Upper lobe of left lung (tissue), 4 donors: ENCODE measurements at regions not wholly inside any gene's neighbourhood (a gene's known extent, or its start where the extent isn't known, plus 50 kb on each side); places are given as distances from the start of the nearest gene placed in this dataset.
"Not testable (repeated sequence)": the region's sequence is repeated elsewhere in the genome, so short reads cannot be mapped to it uniquely, and the experiment has no call there.

Source experiments
- EP300 ChIP-seq, 4 donors: sonication (generic); formaldehyde crosslinking; IDR thresholded peaks; one replicate each; pipeline ENCODE4 v1.5.1; 2017; ENCODE audit warnings: antibody characterized with exemption in 4 of 4, control low read depth in 2 of 4
- POLR2AphosphoS5 ChIP-seq, 2 donors: sonication (generic); formaldehyde crosslinking; IDR thresholded peaks; one replicate each; pipeline ENCODE4 v1.5.1; 2017; ENCODE audit warnings: antibody characterized with exemption in 2 of 2
- TF ChIP-seq, protein P1 (sequence below), 6 experiments: fragments of 450-650 bp in 4 of 6; fragments of 200-600 bp in 2 of 6; sonication (generic) in 2 of 6; IDR thresholded peaks; one replicate each; pipeline ENCODE4 v1.5.1; 2016 to 2019; ENCODE audit warnings: antibody characterized with exemption in 6 of 6

DNA sequence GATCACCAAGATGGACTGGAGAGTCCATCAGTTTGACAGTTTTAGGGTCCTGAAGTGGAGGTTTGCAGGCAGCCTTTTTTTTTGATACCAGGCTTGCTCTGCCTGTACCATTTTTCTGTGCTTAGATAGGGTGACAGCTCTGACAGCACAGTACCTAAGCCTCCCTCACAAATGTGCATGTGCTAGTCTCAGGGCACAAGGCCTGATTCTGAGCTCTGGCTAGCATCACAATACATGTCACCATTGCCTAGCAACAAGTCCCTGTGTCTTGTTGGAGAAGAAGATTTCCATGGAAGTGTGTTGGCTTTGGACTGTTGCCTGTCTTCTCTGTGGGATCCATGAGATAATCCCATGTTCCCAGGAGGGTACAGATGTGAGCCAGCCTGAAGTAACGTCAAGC is 191.1 kb downstream of the TSPY10 start:
- TF ChIP-seq, protein P1, sequence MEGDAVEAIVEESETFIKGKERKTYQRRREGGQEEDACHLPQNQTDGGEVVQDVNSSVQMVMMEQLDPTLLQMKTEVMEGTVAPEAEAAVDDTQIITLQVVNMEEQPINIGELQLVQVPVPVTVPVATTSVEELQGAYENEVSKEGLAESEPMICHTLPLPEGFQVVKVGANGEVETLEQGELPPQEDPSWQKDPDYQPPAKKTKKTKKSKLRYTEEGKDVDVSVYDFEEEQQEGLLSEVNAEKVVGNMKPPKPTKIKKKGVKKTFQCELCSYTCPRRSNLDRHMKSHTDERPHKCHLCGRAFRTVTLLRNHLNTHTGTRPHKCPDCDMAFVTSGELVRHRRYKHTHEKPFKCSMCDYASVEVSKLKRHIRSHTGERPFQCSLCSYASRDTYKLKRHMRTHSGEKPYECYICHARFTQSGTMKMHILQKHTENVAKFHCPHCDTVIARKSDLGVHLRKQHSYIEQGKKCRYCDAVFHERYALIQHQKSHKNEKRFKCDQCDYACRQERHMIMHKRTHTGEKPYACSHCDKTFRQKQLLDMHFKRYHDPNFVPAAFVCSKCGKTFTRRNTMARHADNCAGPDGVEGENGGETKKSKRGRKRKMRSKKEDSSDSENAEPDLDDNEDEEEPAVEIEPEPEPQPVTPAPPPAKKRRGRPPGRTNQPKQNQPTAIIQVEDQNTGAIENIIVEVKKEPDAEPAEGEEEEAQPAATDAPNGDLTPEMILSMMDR (IDR thresholded peaks at IDR 0.05): not testable (repeated sequence)
- TF ChIP-seq EP300, POLR2AphosphoS5 (IDR thresholded peaks at IDR 0.05): not testable (repeated sequence)
